HepG2 (cell line): ENCODE measurements at regions not wholly inside any gene's neighbourhood (a gene's known extent, or its start where the extent isn't known, plus 50 kb on each side); places are given as distances from the start of the nearest gene placed in this dataset.
"Not testable (repeated sequence)": the region's sequence is repeated elsewhere in the genome, so short reads cannot be mapped to it uniquely, and the experiment has no call there.

ENCODE experiments used
- ATAC-seq: fragments of 200-7000 bp; cut with Tn5 transposase; 3 replicates; pipeline ENCODE4 v1.9.1; 2020; ENCODE audit warnings: mild to moderate bottlenecking, moderate library complexity
- BruUV-seq: library from RNA; stranded (reverse); fragments of 400-500 nt; replicated peaks from 2 replicates; lab custom pipeline; 2021; lab: Mats Ljungman, UMichigan
- CTCF ChIA-PET: fragments of 300-600 bp; formaldehyde crosslinking; extraction: SDS; loops from one replicate; lab custom pipeline; 2021; ENCODE audit warnings: low total read pairs, inconsistent platforms, low intra/inter-chr PET ratio; lab: Yijun Ruan, JAX
- POLR2A ChIA-PET: fragments of 350-600 bp; sonication (Branson Sonifier 250); formaldehyde crosslinking; loops from one replicate; lab custom pipeline; 2020; ENCODE audit warnings: antibody characterized with exemption, inconsistent platforms; lab: Yijun Ruan, JAX
- DNase-seq: peaks from one replicate; pipeline ENCODE4 v3.0.0-alpha.2; 2015; ENCODE audit warnings: low spot score
- FAIRE-seq: peaks from 3 replicates; lab custom pipeline; 2011; peaks lifted over from hg19 to GRCh38; lab: Jason Lieb, UNC
- H2AFZ ChIP-seq: one replicate; pipeline ENCODE4 v1.6.1; 2011; ENCODE audit warnings: low read length, inconsistent platforms
- H3K27ac ChIP-seq: fragments of 300-600 bp; 3 replicates; pipeline ENCODE4 v1.8.0; 2011; ENCODE audit warnings: mixed run types, mild to moderate bottlenecking, mixed read lengths, low read length, inconsistent platforms; ENCODE audit not compliant: insufficient read depth; ENCODE audit errors: extremely low read length
- H3K27me3 ChIP-seq, 2 experiments: fragments of 200-600 bp in 1 of 2; 2 replicates in 1 of 2; 3 replicates in 1 of 2; pipeline versions ENCODE4 v1.6.0 to v1.8.0; 2011; ENCODE audit warnings: low read length in 2 of 2, mild to moderate bottlenecking in 2 of 2, moderate library complexity in 2 of 2, inconsistent platforms in 1 of 2; ENCODE audit not compliant: insufficient read depth in 2 of 2, control insufficient read depth in 1 of 2
- H3K36me3 ChIP-seq, 2 experiments: fragments of 200-600 bp in 1 of 2; replicated peaks in 1 of 2; 2 replicates in 1 of 2; 3 replicates in 1 of 2; pipeline versions ENCODE4 v1.5.1 to v1.8.0; 2011; ENCODE audit warnings: low read length in 2 of 2, inconsistent platforms in 1 of 2; ENCODE audit not compliant: insufficient read depth in 2 of 2, control insufficient read depth in 1 of 2
- H3K4me1 ChIP-seq: 2 replicates; pipeline ENCODE4 v1.5.1; 2012; ENCODE audit warnings: low read length, inconsistent platforms; ENCODE audit not compliant: insufficient read depth
- H3K4me2 ChIP-seq: 2 replicates; pipeline ENCODE4 v1.6.0; 2011; ENCODE audit warnings: low read depth, low read length, inconsistent platforms
- H3K4me3 ChIP-seq, 3 experiments: fragments of 200-600 bp in 1 of 3; sonication (generic), shearing (Covaris generic) in 1 of 3; replicated peaks in 1 of 3; 2 replicates each; pipeline ENCODE4 v1.5.1; 2011 to 2016; ENCODE audit warnings: low read length in 3 of 3, inconsistent platforms in 2 of 3, low read depth in 2 of 3, mild to moderate bottlenecking in 2 of 3, control low read depth in 1 of 3, mixed read lengths in 1 of 3; ENCODE audit not compliant: insufficient read depth in 1 of 3
- H3K79me2 ChIP-seq: one replicate; pipeline ENCODE4 v1.6.1; 2011; ENCODE audit warnings: low read length, inconsistent platforms; ENCODE audit not compliant: insufficient read depth
- H3K9ac ChIP-seq: 2 replicates; pipeline ENCODE4 v1.6.0; 2011; ENCODE audit warnings: mild to moderate bottlenecking, low read depth, low read length, inconsistent platforms; ENCODE audit not compliant: insufficient read depth
- H3K9me3 ChIP-seq: 2 replicates; pipeline ENCODE4 v1.5.1; 2012; ENCODE audit warnings: mild to moderate bottlenecking, low read length
- H4K20me1 ChIP-seq: 2 replicates; pipeline ENCODE4 v1.6.0; 2011; ENCODE audit warnings: inconsistent platforms, mild to moderate bottlenecking, low read length, moderate library complexity; ENCODE audit not compliant: insufficient read depth
- WGBS: methylation state at CpG from one replicate; pipeline ENCODE4 v1.1.6; 2017; ENCODE audit warnings: low lambda C conversion rate; 5-methylcytosine and 5-hydroxymethylcytosine counted together
- in situ Hi-C: cut with HindIII; loops from 2 replicates; pipeline ENCODE4 v1.10.0; 2017; ENCODE audit warnings: low pct_unique_long_range_greater_than_20kb; ENCODE audit not compliant: extremely low pct_ligation_motif_present
- intact Hi-C: fragments of 100-400 bp; cut with micrococcal nuclease; formaldehyde crosslinking; loops from one replicate; pipeline ENCODE4 v1.10.0; 2022; ENCODE audit not compliant: unreplicated experiment

- H2AFZ ChIP-seq, result not testable (repeated sequence)
These were observed 168.3 kb upstream of the TP53TG3D start for GRCh38 chr16:32084656-32085401.

GRCh38 chr16:32085438-32086141 is 167.5 kb upstream of the TP53TG3D start:
- in situ Hi-C loops, H3K36me3 ChIP-seq, ATAC-seq, H3K79me2 ChIP-seq, H2AFZ ChIP-seq, H3K9ac ChIP-seq, H4K20me1 ChIP-seq, intact Hi-C loops, POLR2A ChIA-PET, BruUV-seq, H3K4me1 ChIP-seq, H3K9me3 ChIP-seq, H3K4me3 ChIP-seq, H3K4me2 ChIP-seq, FAIRE-seq, H3K27ac ChIP-seq, H3K27me3 ChIP-seq, DNase-seq, CTCF ChIA-PET: not testable (repeated sequence)
- WGBS, result 65% methylated on average over 62 of the region's 65 CpGs

More at GRCh38 chr16:32084656-32085401, 168.3 kb upstream of the TP53TG3D start:
- DNase-seq, intact Hi-C loops, H3K4me2 ChIP-seq, H3K27me3 ChIP-seq, CTCF ChIA-PET, BruUV-seq, H3K9ac ChIP-seq, POLR2A ChIA-PET, H3K9me3 ChIP-seq, H3K79me2 ChIP-seq, H3K36me3 ChIP-seq, FAIRE-seq, in situ Hi-C loops, H4K20me1 ChIP-seq, ATAC-seq, H3K4me3 ChIP-seq, H3K27ac ChIP-seq, H3K4me1 ChIP-seq: not testable (repeated sequence)
- WGBS, result 71% methylated on average over 80 of the region's 86 CpGs

GRCh38 chr16:32115562-32115961 is 137.5 kb upstream of the TP53TG3D start:
- H3K27ac ChIP-seq, H3K79me2 ChIP-seq, H3K9me3 ChIP-seq, POLR2A ChIA-PET, intact Hi-C loops, H2AFZ ChIP-seq, in situ Hi-C loops, FAIRE-seq, H3K4me1 ChIP-seq, H3K36me3 ChIP-seq, H3K9ac ChIP-seq, ATAC-seq, BruUV-seq, DNase-seq, H3K4me2 ChIP-seq, H3K27me3 ChIP-seq, CTCF ChIA-PET, H4K20me1 ChIP-seq: not testable (repeated sequence)
- peak overlapping the region; percentile 65 to 69 (median 67); a peak in 4 of 6 replicates for H3K4me3 ChIP-seq
- WGBS, result 22% methylated on average over 45 of the region's 45 CpGs
